NT2/D1 (cell line): ENCODE measurements at regions not wholly inside any gene's neighbourhood (a gene's known extent, or its start where the extent isn't known, plus 50 kb on each side); places are given as distances from the start of the nearest gene placed in this dataset.

ENCODE experiments used
- DNase-seq: peaks from one replicate; pipeline ENCODE4 v3.0.0-alpha.2; 2011; ENCODE audit warnings: low read depth, low spot score
- H3K27me3 ChIP-seq: 2 replicates; pipeline ENCODE4 v1.6.0; 2011; ENCODE audit warnings: mild to moderate bottlenecking; ENCODE audit not compliant: insufficient read length, insufficient read depth
- H3K36me3 ChIP-seq: 2 replicates; pipeline ENCODE4 v1.6.1; 2011; ENCODE audit warnings: mild to moderate bottlenecking, low read length, mixed read lengths; ENCODE audit not compliant: insufficient read depth, insufficient read length
- H3K4me1 ChIP-seq: 2 replicates; pipeline ENCODE4 v1.5.1; 2011; ENCODE audit not compliant: insufficient read depth, insufficient read length
- H3K4me3 ChIP-seq: 2 replicates; pipeline ENCODE4 v1.5.1; 2011; ENCODE audit warnings: low read depth; ENCODE audit not compliant: insufficient read length
- H3K9ac ChIP-seq: 2 replicates; pipeline ENCODE4 v1.6.0; 2011; ENCODE audit warnings: low read depth; ENCODE audit not compliant: insufficient read length
- H3K9me3 ChIP-seq: 2 replicates; pipeline ENCODE4 v1.5.1; 2011; ENCODE audit warnings: mild to moderate bottlenecking, low read length; ENCODE audit not compliant: insufficient read depth
- SUZ12 ChIP-seq: IDR thresholded peaks from 2 replicates; pipeline ENCODE4 v1.6.1; 2011; ENCODE audit not compliant: insufficient read length, insufficient read depth; ENCODE audit errors: extremely low read depth
- YY1 ChIP-seq: IDR thresholded peaks from 2 replicates; pipeline ENCODE4 v1.6.1; 2011; ENCODE audit not compliant: insufficient read length, insufficient read depth
- ZNF274 ChIP-seq: IDR thresholded peaks from 2 replicates; pipeline ENCODE4 v1.6.1; 2011; ENCODE audit warnings: mild to moderate bottlenecking, low read depth, low read length

DNA sequence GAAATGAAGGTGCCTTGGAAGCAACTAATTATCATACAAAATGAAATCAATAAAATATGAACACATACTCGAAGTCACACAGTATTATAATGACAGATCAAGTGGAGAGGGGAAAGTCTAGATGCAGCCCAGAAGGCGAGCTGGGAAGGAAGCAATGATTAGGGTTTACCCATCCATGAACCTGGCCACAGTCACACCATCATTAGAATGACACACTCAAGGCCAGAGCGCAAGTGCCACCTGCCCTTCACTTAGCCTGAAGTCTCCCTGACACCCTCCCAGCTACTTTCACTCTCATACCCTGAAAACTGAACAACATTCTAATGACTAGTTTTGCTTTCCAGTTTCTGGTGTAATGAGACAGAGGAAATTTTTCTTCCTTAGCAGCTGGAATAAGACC lies 302.8 kb upstream of the JARID2 start:
- H3K9ac ChIP-seq = no peak overlapping the region
- no peak overlapping the region for H3K4me3 ChIP-seq
- H3K9me3 ChIP-seq = no peaks in the 10 kb centered on the region
- H3K27me3 ChIP-seq = no peaks in the 10 kb centered on the region
- TF ChIP-seq YY1 (no peak), ZNF274 (no peak), SUZ12 (no peak)
- no peak for DNase-seq
- H3K4me1 ChIP-seq = no peaks in the 10 kb centered on the region
- H3K36me3 ChIP-seq = no peaks in the 10 kb centered on the region

DNA sequence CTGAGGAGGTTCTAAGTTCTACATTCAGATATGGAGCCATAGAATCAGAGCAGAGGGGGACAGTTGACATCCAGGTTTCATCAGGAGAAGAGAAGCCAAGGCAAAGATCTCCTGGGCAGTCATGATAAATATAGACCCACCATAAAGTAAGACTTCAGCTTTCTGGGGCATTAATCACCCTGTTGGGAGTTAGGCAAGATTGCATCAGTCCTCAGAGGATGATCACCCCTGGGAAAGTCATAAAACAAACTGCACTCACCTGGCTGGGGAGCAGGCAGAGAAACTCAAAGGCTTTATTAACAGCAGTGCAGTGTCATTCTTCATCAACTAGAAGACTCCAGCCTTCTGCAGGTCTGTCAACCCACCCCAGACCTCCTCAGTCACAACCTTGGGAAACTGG lies 301.3 kb upstream of the JARID2 start:
- H3K27me3 ChIP-seq = no peaks in the 10 kb centered on the region
- TF ChIP-seq YY1 = no peak
- TF ChIP-seq SUZ12 = no peak
- no peak for TF ChIP-seq ZNF274
- no peak overlapping the region for H3K4me3 ChIP-seq
- DNase-seq = no peak
- no peaks in the 10 kb centered on the region for H3K9me3 ChIP-seq
- no peak overlapping the region for H3K9ac ChIP-seq
- no peaks in the 10 kb centered on the region for H3K36me3 ChIP-seq
- H3K4me1 ChIP-seq = no peaks in the 10 kb centered on the region

DNA sequence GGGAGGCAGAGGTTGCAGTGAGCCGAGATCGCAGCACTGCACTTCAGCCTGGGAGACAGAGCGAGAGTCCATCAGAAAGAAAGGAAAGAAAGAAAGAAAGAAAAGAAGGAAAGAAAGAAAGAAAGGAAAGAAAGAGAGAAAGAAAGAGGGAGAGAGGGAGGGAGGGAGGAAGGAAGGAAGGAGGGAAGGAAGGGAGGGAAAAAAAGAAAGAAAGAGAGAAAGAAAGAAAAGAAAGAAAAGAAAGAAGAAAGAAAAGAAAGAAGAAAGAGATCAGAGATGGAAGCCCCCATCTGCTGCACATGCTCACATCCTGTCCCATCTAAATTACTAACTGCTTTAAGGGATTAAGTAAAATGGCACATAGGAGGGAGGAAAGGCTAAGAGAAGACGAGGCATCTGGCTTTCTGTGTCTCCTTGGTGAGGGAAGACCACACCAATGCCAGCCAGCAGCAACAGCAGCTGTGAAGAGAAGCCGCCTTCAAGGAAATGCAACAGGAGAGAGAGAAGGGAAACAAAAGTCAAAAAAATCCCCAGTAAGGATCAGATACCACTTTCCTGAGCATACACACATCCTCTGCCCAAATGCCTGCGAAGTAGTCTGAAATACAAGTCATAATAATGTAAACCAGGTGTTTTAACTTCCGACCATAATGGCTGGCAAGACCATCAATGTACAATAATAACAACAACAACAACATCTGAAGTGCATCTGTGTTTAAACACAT lies 300.2 kb upstream of the JARID2 start:
- TF ChIP-seq YY1 = no peak
- no peak for TF ChIP-seq ZNF274
- no peak for TF ChIP-seq SUZ12
- H3K9ac ChIP-seq = no peak overlapping the region
- no peak overlapping the region for H3K4me3 ChIP-seq
- no peak for DNase-seq
- H3K36me3 ChIP-seq = no peaks in the 10 kb centered on the region
- H3K27me3 ChIP-seq = no peaks in the 10 kb centered on the region
- no peaks in the 10 kb centered on the region for H3K9me3 ChIP-seq
- H3K4me1 ChIP-seq = no peaks in the 10 kb centered on the region

GRCh38 chr6:14946753-14947152 lies 299.1 kb upstream of the JARID2 start:
- Histone ChIP-seq H3K4me3 (no peak overlapping the region), H3K27me3 (no peaks in the 10 kb centered on the region), H3K9me3 (no peaks in the 10 kb centered on the region), H3K36me3 (no peaks in the 10 kb centered on the region), H3K4me1 (no peaks in the 10 kb centered on the region), H3K9ac (no peak overlapping the region)
- DNase-seq = no peak
- TF ChIP-seq YY1 (no peak), SUZ12 (no peak)

DNA sequence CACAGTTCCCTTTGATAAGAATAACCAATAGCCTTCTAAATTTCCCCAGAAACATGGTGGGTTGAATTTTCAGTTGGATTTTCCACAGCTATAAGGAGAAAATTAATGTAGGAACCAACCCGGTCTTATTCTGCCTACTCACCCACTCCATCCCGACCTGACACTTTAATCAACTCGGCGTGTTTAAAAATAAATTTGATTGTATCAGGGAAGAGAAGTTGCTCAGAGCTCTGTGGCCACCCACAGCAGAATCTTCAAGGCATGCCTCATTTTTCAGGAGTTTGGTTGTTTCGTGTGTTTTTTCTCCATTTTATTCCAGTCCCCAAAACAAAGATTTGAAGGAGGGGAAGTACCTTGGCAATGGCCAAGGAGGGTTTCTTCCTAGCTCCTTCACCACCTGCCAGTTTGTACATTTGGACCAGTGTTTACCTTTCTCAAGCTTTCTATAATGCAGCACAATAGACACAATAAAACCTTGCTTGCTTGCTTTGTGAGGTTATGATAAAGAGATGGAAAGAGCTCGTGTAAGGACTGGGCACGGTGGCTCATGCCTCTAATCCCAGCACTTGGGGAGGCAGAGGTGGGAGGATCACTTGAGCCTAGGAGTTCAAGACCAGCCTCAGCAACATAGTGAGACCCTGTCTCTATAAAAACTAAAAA lies 297.2 kb upstream of the JARID2 start:
- Histone ChIP-seq H3K9me3 (no peaks in the 10 kb centered on the region), H3K4me3 (no peak overlapping the region), H3K9ac (no peak overlapping the region), H3K27me3 (no peaks in the 10 kb centered on the region), H3K4me1 (peaks cover under 1% of the 10 kb centered on the region), H3K36me3 (no peaks in the 10 kb centered on the region)
- TF ChIP-seq YY1 = no peak
- DNase-seq = no peak

DNA sequence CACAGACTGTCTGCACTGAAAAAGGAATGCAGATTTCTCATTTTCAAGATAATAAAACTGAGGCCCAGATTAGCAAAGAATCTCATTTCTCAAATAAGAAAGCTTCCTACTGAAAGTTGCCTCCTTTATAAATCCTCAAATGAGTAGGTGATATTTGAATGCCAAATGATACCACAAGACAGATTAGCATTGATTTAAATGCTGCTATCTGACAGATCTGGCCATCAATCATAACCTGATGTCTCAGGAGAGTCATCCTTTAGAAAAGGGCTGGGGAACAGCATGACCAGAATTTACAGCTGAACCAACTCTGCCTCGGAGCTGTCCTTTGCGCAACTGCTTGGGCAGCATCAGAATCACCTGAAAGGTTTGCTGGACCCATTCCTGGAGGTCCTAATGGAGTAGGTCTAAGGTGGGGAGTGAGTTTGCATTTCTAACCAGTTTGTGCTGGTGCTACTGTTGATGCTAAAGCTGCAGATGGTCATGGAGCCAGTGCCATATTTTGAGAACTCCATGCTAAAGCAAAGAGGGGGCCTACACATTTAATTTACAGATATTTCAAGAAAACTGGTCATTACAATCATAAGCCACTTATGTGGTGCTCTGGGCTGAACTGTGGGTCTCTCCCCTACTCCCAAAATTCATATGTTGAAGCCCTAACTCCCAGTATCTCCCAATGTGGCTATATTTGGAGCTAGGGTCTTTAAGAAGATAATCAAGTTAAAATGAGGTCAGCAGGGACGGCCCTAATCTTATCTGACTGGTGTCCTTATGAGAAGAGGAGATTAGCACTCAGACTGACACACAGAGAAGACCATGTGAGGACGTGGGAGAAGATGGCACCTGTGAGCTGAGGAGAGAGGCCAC lies 295.5 kb upstream of the JARID2 start:
- no peak for DNase-seq
- peaks cover 3% of the 10 kb centered on the region for H3K4me1 ChIP-seq
- H3K9ac ChIP-seq = no peak overlapping the region
- TF ChIP-seq SUZ12 (no peak), ZNF274 (no peak), YY1 (no peak)
- peaks cover 3% of the 10 kb centered on the region; the same call in 1 of the 2 replicates for H3K9me3 ChIP-seq
- no peak overlapping the region for H3K4me3 ChIP-seq
- no peaks in the 10 kb centered on the region for H3K36me3 ChIP-seq
- H3K27me3 ChIP-seq = no peaks in the 10 kb centered on the region

DNA sequence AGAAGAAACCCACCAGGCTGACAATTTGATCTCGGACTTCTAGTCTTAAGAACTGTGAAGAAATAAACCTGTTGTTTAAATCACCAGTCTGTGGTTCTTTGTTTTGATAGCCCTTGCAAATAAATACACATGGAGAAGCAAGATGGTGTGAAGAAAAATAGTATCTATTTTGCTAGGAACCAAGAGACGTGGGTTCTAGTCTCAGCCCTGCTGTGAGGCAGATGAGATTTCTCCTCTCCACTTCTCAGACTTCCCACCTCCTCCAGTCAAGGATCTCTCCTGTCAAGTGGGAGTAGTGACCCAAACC lies 294.9 kb upstream of the JARID2 start:
- H3K4me3 ChIP-seq = no peak overlapping the region
- no peaks in the 10 kb centered on the region for H3K36me3 ChIP-seq
- no peaks in the 10 kb centered on the region for H3K27me3 ChIP-seq
- no peak for DNase-seq
- no peak overlapping the region for H3K9ac ChIP-seq
- TF ChIP-seq SUZ12 (no peak), ZNF274 (no peak), YY1 (no peak)
- peaks cover 3% of the 10 kb centered on the region; the same call in 1 of the 2 replicates for H3K9me3 ChIP-seq
- H3K4me1 ChIP-seq = peaks cover 3% of the 10 kb centered on the region
